ENCODE measurements at regions not wholly inside any gene's neighbourhood (a gene's known extent, or its start where the extent isn't known, plus 50 kb on each side); places are given as distances from the start of the nearest gene placed in this dataset.

DNA sequence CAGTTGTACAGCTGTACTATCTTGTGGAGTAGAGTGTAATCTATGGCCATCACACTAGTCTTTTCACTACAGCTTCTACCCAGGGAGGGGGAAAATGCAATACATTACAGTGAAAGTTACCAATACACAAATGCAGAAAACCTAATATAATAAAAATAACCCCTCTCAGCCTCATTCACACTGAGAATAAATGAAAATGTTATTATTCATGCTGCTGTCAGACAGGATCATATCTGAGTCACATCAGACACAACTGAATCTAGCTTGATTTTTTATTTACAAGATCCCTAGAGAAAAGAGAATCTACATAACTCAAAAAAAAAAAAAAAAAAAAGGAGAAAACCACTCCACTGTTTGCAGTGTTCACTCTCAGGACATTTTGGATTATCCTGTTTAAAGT lies 293.9 kb upstream of the ESRRG start:
- FAIRE-seq (no peak), ATAC-seq (no peak), DNase-seq (no peak)
- Histone ChIP-seq H3K27ac (no peak overlapping the region), H3K4me1 (peaks cover 6 to 14% (median 8%) of the 10 kb centered on the region in 3 donors), H3K36me3 (no peaks in the 10 kb centered on the region), H3K27me3 (no peaks in the 10 kb centered on the region), H3K4me3 (no peak overlapping the region), H3K9me3 (no peaks in the 10 kb centered on the region)
- intact Hi-C loops (cut with DNase I): no loop called here
- TF ChIP-seq, protein P1, sequence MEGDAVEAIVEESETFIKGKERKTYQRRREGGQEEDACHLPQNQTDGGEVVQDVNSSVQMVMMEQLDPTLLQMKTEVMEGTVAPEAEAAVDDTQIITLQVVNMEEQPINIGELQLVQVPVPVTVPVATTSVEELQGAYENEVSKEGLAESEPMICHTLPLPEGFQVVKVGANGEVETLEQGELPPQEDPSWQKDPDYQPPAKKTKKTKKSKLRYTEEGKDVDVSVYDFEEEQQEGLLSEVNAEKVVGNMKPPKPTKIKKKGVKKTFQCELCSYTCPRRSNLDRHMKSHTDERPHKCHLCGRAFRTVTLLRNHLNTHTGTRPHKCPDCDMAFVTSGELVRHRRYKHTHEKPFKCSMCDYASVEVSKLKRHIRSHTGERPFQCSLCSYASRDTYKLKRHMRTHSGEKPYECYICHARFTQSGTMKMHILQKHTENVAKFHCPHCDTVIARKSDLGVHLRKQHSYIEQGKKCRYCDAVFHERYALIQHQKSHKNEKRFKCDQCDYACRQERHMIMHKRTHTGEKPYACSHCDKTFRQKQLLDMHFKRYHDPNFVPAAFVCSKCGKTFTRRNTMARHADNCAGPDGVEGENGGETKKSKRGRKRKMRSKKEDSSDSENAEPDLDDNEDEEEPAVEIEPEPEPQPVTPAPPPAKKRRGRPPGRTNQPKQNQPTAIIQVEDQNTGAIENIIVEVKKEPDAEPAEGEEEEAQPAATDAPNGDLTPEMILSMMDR (IDR thresholded peaks at IDR 0.05): no peak

DNA sequence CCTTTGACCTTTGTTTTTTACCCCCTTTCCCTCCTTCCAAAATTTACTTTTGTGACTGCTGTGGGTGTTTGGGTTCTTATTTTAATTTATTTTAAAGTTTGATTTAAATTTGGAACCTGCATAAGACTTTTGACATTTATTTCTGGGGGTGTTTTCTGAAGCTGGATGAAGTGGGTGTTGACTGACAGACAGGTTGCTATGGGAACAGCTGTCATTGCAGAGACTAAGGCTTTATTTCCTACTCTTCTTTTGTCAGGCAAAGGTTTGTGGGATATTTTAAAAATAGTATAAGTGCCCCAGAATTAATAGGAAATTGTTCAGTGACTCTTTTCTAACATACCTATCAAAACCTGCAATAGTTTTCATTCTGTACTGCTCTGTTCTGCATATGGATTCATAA lies 290.8 kb upstream of the ESRRG start:
- Histone ChIP-seq H3K27ac (no peak overlapping the region), H3K36me3 (no peaks in the 10 kb centered on the region), H3K9me3 (no peaks in the 10 kb centered on the region), H3K27me3 (no peaks in the 10 kb centered on the region), H3K4me3 (no peak overlapping the region), H3K4me1 (peaks cover 6 to 14% (median 8%) of the 10 kb centered on the region in 3 donors)
- no peak for ATAC-seq
- TF ChIP-seq, protein P1 (IDR thresholded peaks at IDR 0.05): no peak
- intact Hi-C loops (cut with DNase I): no loop called here
- DNase-seq: no peak
- no peak for FAIRE-seq

DNA sequence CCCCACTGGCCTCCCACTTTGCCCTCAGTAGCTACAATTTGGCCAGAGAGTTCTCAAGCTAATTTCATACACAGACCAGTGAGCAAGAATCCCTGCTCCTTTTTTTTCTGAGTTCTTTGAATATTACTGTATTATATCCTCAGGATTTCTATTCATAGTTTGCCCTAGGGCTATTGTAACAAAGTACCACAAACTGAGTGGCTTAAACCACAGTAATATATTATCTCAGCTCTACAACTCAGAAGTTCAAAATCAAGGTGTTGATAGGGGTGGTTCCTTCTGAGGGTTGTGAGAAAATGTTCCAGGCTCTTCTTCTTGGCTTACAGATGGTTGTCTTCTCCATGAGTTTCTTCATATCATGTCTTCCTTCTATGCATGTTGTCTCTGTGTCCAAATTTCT lies 289.4 kb upstream of the ESRRG start:
- Histone ChIP-seq H3K36me3 (no peaks in the 10 kb centered on the region), H3K9me3 (no peaks in the 10 kb centered on the region), H3K4me1 (peaks cover 3 to 12% (median 6%) of the 10 kb centered on the region in 3 donors), H3K4me3 (no peak overlapping the region), H3K27ac (no peak overlapping the region), H3K27me3 (no peaks in the 10 kb centered on the region)
- ATAC-seq (no peak), DNase-seq (no peak), FAIRE-seq (no peak)
- TF ChIP-seq, protein P1 (IDR thresholded peaks at IDR 0.05): no peak
- intact Hi-C loops (cut with DNase I): no loop called here

DNA sequence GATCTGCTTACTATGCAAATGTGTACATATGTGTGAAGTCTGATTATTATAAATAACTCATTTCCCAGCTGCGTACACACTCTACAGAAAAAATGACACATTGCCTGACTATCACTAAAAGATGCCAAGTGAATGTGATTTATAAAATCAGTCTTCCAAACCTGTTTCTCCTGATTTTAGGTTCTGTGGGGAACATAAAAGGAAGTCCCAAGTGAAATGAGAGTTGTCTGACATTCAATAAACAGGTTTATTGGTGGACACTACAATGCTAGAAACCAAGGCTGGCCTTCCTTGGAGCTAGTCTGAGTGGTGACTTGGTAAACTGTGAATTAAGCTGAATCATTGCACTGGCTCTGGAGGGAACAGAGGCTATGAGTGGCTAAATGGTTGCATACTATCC lies 287.9 kb upstream of the ESRRG start:
- Histone ChIP-seq H3K9me3 (no peaks in the 10 kb centered on the region), H3K27ac (no peak overlapping the region), H3K36me3 (no peaks in the 10 kb centered on the region), H3K27me3 (no peaks in the 10 kb centered on the region), H3K4me3 (no peak overlapping the region), H3K4me1 (no peaks in the 10 kb centered on the region)
- ATAC-seq: no peak
- TF ChIP-seq, protein P1 (IDR thresholded peaks at IDR 0.05): no peak
- intact Hi-C loops (cut with DNase I): no loop called here
- 75 to 85% methylated on average over 1 of the region's 1 CpG for WGBS, 2 donors
- no peak for DNase-seq
- FAIRE-seq: no peak

DNA sequence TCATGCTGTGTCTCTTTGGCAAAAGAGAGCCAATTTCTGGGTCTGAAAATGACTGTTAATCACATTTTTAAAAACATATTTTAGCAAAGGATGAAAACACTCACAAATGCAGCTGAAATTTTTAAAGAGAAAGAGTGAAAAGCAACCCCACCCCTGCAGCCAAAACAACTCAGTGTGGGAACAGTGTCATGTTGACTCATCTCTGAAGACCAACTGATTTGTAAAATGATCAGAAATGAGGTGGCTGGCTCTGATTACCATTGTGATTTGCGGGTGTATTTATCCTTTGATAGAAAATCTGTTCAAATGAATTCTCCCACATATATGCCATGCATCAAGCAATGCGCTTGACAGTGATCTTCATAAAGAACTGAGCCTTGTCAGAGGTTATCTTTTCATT lies 287.0 kb upstream of the ESRRG start:
- Histone ChIP-seq H3K4me3 (no peak overlapping the region), H3K36me3 (no peaks in the 10 kb centered on the region), H3K27me3 (no peaks in the 10 kb centered on the region), H3K9me3 (no peaks in the 10 kb centered on the region), H3K27ac (no peak overlapping the region), H3K4me1 (no peaks in the 10 kb centered on the region)
- intact Hi-C loops (cut with DNase I): no loop called here
- TF ChIP-seq, protein P1 (IDR thresholded peaks at IDR 0.05): no peak
- ATAC-seq: no peak
- no peak for DNase-seq
- 89 to 92% methylated on average over 2 of the region's 2 CpGs for WGBS, 2 donors
- FAIRE-seq: no peak

All from pancreas (tissue), 10 donors.